Skeletal muscle satellite cell (primary cell): ENCODE measurements at regions not wholly inside any gene's neighbourhood (a gene's known extent, or its start where the extent isn't known, plus 50 kb on each side); places are given as distances from the start of the nearest gene placed in this dataset.

ENCODE experiments used
- H3K27me3 ChIP-seq: 2 replicates; pipeline ENCODE4 v1.7.0; 2013; ENCODE audit warnings: low read length; ENCODE audit not compliant: control insufficient read depth, insufficient read depth
- H3K36me3 ChIP-seq: 2 replicates; pipeline ENCODE4 v1.7.0; 2013; ENCODE audit warnings: mild to moderate bottlenecking, control low read depth, low read length; ENCODE audit not compliant: insufficient read depth
- H3K4me1 ChIP-seq: 2 replicates; pipeline ENCODE4 v1.7.0; 2013; ENCODE audit warnings: low read length; ENCODE audit not compliant: control insufficient read depth, insufficient read depth
- H3K4me2 ChIP-seq: 2 replicates; pipeline ENCODE4 v1.7.0; 2013; ENCODE audit warnings: mild to moderate bottlenecking, low read length
- H3K4me3 ChIP-seq: 2 replicates; pipeline ENCODE4 v1.7.0; 2013; ENCODE audit warnings: low read length
- H3K9ac ChIP-seq: 2 replicates; pipeline ENCODE4 v1.7.0; 2013; ENCODE audit warnings: mild to moderate bottlenecking, low read depth, low read length, moderate library complexity
- H3K9me3 ChIP-seq: replicated peaks from 2 replicates; pipeline ENCODE4 v1.7.0; 2013; ENCODE audit warnings: mild to moderate bottlenecking, control low read depth, low read length

- no peaks in the 10 kb centered on the region for H3K36me3 ChIP-seq
- no peak overlapping the region for H3K4me3 ChIP-seq
- H3K4me1 ChIP-seq: no peaks in the 10 kb centered on the region
- H3K9ac ChIP-seq: no peak overlapping the region
- no peaks in the 10 kb centered on the region for H3K9me3 ChIP-seq
- no peaks in the 10 kb centered on the region for H3K27me3 ChIP-seq
- no peak overlapping the region for H3K4me2 ChIP-seq
These were observed 1608.2 kb downstream of the GRIK2 start for GRCh38 chr6:103001724-103002123.

- Histone ChIP-seq H3K4me1 (no peaks in the 10 kb centered on the region), H3K27me3 (no peaks in the 10 kb centered on the region), H3K9ac (no peak overlapping the region), H3K9me3 (no peaks in the 10 kb centered on the region), H3K4me2 (no peak overlapping the region), H3K36me3 (no peaks in the 10 kb centered on the region), H3K4me3 (no peak overlapping the region)
These were observed 1607.2 kb downstream of the GRIK2 start for GRCh38 chr6:103000688-103001087.

- H3K9me3 ChIP-seq: no peaks in the 10 kb centered on the region
- H3K27me3 ChIP-seq: no peaks in the 10 kb centered on the region
- H3K4me1 ChIP-seq: no peaks in the 10 kb centered on the region
- H3K4me3 ChIP-seq: no peak overlapping the region
- no peak overlapping the region for H3K9ac ChIP-seq
- no peaks in the 10 kb centered on the region for H3K36me3 ChIP-seq
- H3K4me2 ChIP-seq: no peak overlapping the region
These were observed 1602.0 kb downstream of the GRIK2 start for GRCh38 chr6:102995491-102995890.

DNA sequence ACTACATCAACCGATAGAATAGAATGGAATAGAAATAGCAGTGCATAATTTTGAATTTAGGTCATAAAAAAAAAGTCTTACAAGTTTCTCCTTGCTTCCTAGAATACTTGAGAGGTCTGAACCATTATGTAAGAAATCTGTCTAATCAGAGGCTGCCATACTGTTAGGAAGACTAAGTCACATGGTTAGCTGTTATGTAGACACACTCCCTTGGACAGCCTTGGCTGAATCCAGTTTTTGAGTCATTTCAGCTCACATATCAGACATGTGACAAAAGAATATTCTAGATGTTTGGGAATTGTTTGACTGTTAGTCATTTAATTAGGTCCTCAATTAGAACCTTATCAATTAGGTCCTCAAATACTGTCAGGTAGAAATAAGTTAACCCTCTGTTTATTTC, 1601.4 kb downstream of the GRIK2 start:
- Histone ChIP-seq H3K4me1 (no peaks in the 10 kb centered on the region), H3K27me3 (no peaks in the 10 kb centered on the region), H3K36me3 (no peaks in the 10 kb centered on the region), H3K9ac (no peak overlapping the region), H3K4me3 (no peak overlapping the region), H3K9me3 (no peaks in the 10 kb centered on the region), H3K4me2 (no peak overlapping the region)

DNA sequence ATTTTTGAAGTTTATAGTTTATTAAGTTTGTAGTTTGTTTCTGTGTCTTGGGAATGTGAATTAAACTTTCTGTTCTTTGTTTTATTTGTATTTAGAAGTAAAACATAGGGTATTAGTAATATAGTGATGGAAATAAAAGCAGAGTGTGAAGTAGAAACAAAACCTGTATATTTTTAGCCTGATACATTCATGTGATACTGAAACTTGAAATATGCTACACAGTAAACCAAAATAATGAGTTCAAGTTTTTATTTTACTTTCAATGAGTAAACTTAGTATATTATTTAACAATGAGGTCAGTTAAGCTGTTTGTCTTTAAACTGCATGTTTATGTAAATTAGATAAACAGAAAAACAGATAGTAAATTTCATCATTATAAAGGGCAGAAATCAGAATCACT, 1592.6 kb downstream of the GRIK2 start:
- no peak overlapping the region for H3K4me3 ChIP-seq
- peaks cover 7% of the 10 kb centered on the region for H3K9me3 ChIP-seq
- no peaks in the 10 kb centered on the region for H3K4me1 ChIP-seq
- no peaks in the 10 kb centered on the region for H3K36me3 ChIP-seq
- H3K4me2 ChIP-seq: no peak overlapping the region
- H3K9ac ChIP-seq: no peak overlapping the region
- no peaks in the 10 kb centered on the region for H3K27me3 ChIP-seq

- Histone ChIP-seq H3K4me2 (no peak overlapping the region), H3K4me1 (no peaks in the 10 kb centered on the region), H3K36me3 (no peaks in the 10 kb centered on the region), H3K27me3 (no peaks in the 10 kb centered on the region), H3K4me3 (no peak overlapping the region), H3K9ac (no peak overlapping the region), H3K9me3 (peaks cover 7% of the 10 kb centered on the region)
These were observed 1590.8 kb downstream of the GRIK2 start for GRCh38 chr6:102984357-102984756.

- Histone ChIP-seq H3K4me3 (no peak overlapping the region), H3K27me3 (no peaks in the 10 kb centered on the region), H3K4me2 (no peak overlapping the region), H3K9ac (no peak overlapping the region), H3K9me3 (peaks cover 7% of the 10 kb centered on the region), H3K36me3 (no peaks in the 10 kb centered on the region), H3K4me1 (no peaks in the 10 kb centered on the region)
These were observed 1588.0 kb downstream of the GRIK2 start for GRCh38 chr6:102981490-102982015.

- no peaks in the 10 kb centered on the region for H3K27me3 ChIP-seq
- H3K9ac ChIP-seq: no peak overlapping the region
- peaks cover 7% of the 10 kb centered on the region for H3K9me3 ChIP-seq
- no peaks in the 10 kb centered on the region for H3K36me3 ChIP-seq
- H3K4me2 ChIP-seq: no peak overlapping the region
- no peak overlapping the region for H3K4me3 ChIP-seq
- H3K4me1 ChIP-seq: no peaks in the 10 kb centered on the region
These were observed 1587.4 kb downstream of the GRIK2 start for GRCh38 chr6:102980951-102981350.

GRCh38 chr6:102961902-102962301, 1568.4 kb downstream of the GRIK2 start:
- H3K4me3 ChIP-seq: no peak overlapping the region
- no peaks in the 10 kb centered on the region for H3K9me3 ChIP-seq
- no peaks in the 10 kb centered on the region for H3K4me1 ChIP-seq
- H3K27me3 ChIP-seq: no peaks in the 10 kb centered on the region
- H3K4me2 ChIP-seq: no peak overlapping the region
- H3K9ac ChIP-seq: no peak overlapping the region
- H3K36me3 ChIP-seq: no peaks in the 10 kb centered on the region

DNA sequence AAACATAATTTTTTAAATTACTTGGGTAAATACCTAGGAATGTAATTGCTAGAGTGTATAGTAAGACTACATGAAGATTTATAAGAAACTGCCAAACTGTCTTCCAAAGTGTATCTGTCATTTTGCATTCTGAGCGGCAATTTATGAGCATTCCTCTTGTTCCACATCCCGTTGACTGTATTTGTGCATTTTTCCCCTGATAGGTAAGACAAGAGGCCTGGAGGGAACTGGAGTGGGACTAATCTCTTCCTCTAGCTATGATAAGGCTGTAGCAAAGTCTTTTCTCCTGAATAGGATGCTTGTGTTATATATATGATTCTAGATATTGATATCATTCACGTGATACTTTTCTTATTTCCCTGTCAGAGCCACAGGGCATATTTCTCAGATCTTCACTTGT, 1557.5 kb downstream of the GRIK2 start:
- Histone ChIP-seq H3K27me3 (no peaks in the 10 kb centered on the region), H3K36me3 (no peaks in the 10 kb centered on the region), H3K4me3 (no peak overlapping the region), H3K9me3 (no peaks in the 10 kb centered on the region), H3K4me2 (no peak overlapping the region), H3K4me1 (no peaks in the 10 kb centered on the region), H3K9ac (no peak overlapping the region)

DNA sequence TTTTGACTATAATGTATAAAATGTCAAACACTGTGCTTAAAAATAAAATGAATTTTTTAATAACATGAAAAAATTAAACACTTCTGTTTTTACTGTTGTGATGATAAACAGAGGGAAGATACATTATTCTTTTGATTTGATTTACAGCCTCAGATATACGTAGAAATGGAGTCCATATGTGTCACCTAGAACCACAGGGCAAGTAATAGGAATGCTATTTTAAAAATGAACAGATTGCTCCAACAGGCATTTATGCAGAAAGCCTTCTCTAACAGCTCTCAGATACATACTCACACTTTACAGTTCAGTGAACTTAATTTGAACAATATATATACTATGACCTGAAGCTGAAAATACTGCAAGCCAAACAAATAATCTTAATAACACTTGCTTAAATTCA, 1551.0 kb downstream of the GRIK2 start:
- H3K36me3 ChIP-seq: no peaks in the 10 kb centered on the region
- no peaks in the 10 kb centered on the region for H3K9me3 ChIP-seq

GRCh38 chr6:102942206-102942605, 1548.7 kb downstream of the GRIK2 start:
- H3K9ac ChIP-seq: no peak overlapping the region
- H3K27me3 ChIP-seq: no peaks in the 10 kb centered on the region
- no peak overlapping the region for H3K4me3 ChIP-seq
- H3K4me1 ChIP-seq: no peaks in the 10 kb centered on the region
- no peak overlapping the region for H3K4me2 ChIP-seq
- H3K9me3 ChIP-seq: no peaks in the 10 kb centered on the region
- H3K36me3 ChIP-seq: no peaks in the 10 kb centered on the region

More for the DNA sequence above, 1551.0 kb downstream of the GRIK2 start:
- no peaks in the 10 kb centered on the region for H3K4me1 ChIP-seq
- H3K27me3 ChIP-seq: no peaks in the 10 kb centered on the region
- no peak overlapping the region for H3K4me2 ChIP-seq
- H3K4me3 ChIP-seq: no peak overlapping the region
- no peak overlapping the region for H3K9ac ChIP-seq
